Neuronal stem cell (in vitro differentiated cells): ENCODE measurements at regions not wholly inside any gene's neighbourhood (a gene's known extent, or its start where the extent isn't known, plus 50 kb on each side); places are given as distances from the start of the nearest gene placed in this dataset.

Experiments
- DNase-seq: peaks from one replicate; pipeline ENCODE4 v3.0.0-alpha.2; 2013; ENCODE audit warnings: low spot score
- H2AFZ ChIP-seq: one replicate; pipeline ENCODE4 v1.6.1; 2013; ENCODE audit warnings: mild to moderate bottlenecking, low read length, inconsistent platforms
- H2AK5ac ChIP-seq: 2 replicates; pipeline ENCODE4 v1.6.1; 2013; ENCODE audit warnings: low read depth, mild to moderate bottlenecking, inconsistent platforms, low read length, moderate library complexity, mixed read lengths
- H2BK120ac ChIP-seq: 2 replicates; pipeline ENCODE4 v1.6.1; 2013; ENCODE audit warnings: low read depth, mild to moderate bottlenecking, inconsistent platforms, low read length, moderate library complexity, mixed read lengths
- H2BK12ac ChIP-seq: one replicate; pipeline ENCODE4 v1.6.1; 2013; ENCODE audit warnings: low read length, inconsistent platforms
- H2BK15ac ChIP-seq: 2 replicates; pipeline ENCODE4 v1.6.1; 2013; ENCODE audit warnings: mild to moderate bottlenecking, low read length, inconsistent platforms, mixed read lengths
- H2BK5ac ChIP-seq: one replicate; pipeline ENCODE4 v1.6.1; 2013; ENCODE audit warnings: inconsistent platforms, mild to moderate bottlenecking, low read length, moderate library complexity
- H3K14ac ChIP-seq: one replicate; pipeline ENCODE4 v1.6.1; 2013; ENCODE audit warnings: low read length, inconsistent platforms
- H3K18ac ChIP-seq: 2 replicates; pipeline ENCODE4 v1.6.1; 2013; ENCODE audit warnings: low read length, inconsistent platforms
- H3K23ac ChIP-seq: 2 replicates; pipeline ENCODE4 v1.6.1; 2013; ENCODE audit warnings: low read depth, mild to moderate bottlenecking, mixed read lengths, low read length, inconsistent platforms; ENCODE audit not compliant: poor library complexity
- H3K27ac ChIP-seq: replicated peaks from 3 replicates; pipeline ENCODE4 v1.5.1; 2013; ENCODE audit warnings: low read length, inconsistent platforms
- H3K27me3 ChIP-seq, 3 experiments: 2 replicates each; pipeline ENCODE4 v1.6.1; 2013; ENCODE audit warnings: low read length in 3 of 3, mild to moderate bottlenecking in 2 of 3, inconsistent platforms in 1 of 3, low read depth in 1 of 3, mixed read lengths in 1 of 3, moderate library complexity in 1 of 3; ENCODE audit not compliant: control insufficient read depth in 3 of 3, insufficient read depth in 3 of 3
- H3K36me3 ChIP-seq, 2 donors: replicated peaks in 1 of 2; 2 replicates each; pipeline ENCODE4 v1.6.1; 2013; ENCODE audit warnings: low read length in 2 of 2; ENCODE audit not compliant: control insufficient read depth in 2 of 2, insufficient read depth in 2 of 2
- H3K4ac ChIP-seq: 2 replicates; pipeline ENCODE4 v1.6.1; 2013; ENCODE audit warnings: inconsistent platforms, mild to moderate bottlenecking, low read length, moderate library complexity
- H3K4me1 ChIP-seq, 2 donors: 1 replicate in 1 of 2; 2 replicates in 1 of 2; pipeline ENCODE4 v1.6.1; 2013; ENCODE audit warnings: low read length in 2 of 2, low read depth in 1 of 2; ENCODE audit not compliant: control insufficient read depth in 2 of 2, insufficient read depth in 1 of 2
- H3K4me2 ChIP-seq: one replicate; pipeline ENCODE4 v1.6.1; 2013; ENCODE audit warnings: mild to moderate bottlenecking, low read length, inconsistent platforms; ENCODE audit not compliant: insufficient read depth, poor library complexity, severe bottlenecking
- H3K4me3 ChIP-seq, 2 donors: 2 replicates each; pipeline ENCODE4 v1.5.1; 2013; ENCODE audit warnings: low read length in 2 of 2, mild to moderate bottlenecking in 2 of 2, inconsistent platforms in 1 of 2, moderate library complexity in 1 of 2
- H3K79me1 ChIP-seq: one replicate; pipeline ENCODE4 v1.6.1; 2013; ENCODE audit warnings: low read depth, mild to moderate bottlenecking, inconsistent platforms, low read length, moderate library complexity
- H3K9ac ChIP-seq: one replicate; pipeline ENCODE4 v1.6.1; 2013; ENCODE audit warnings: mild to moderate bottlenecking, low read depth, low read length, inconsistent platforms; ENCODE audit not compliant: poor library complexity
- H3K9me3 ChIP-seq, 2 donors: replicated peaks in 1 of 2; 2 replicates each; pipeline versions ENCODE3 to v1.6.1; 2013; ENCODE audit warnings: low read length in 2 of 2, mild to moderate bottlenecking in 2 of 2, inconsistent platforms in 1 of 2, low read depth in 1 of 2, mixed read lengths in 1 of 2, moderate library complexity in 1 of 2; ENCODE audit not compliant: control insufficient read depth in 2 of 2, insufficient read depth in 1 of 2
- H4K8ac ChIP-seq: one replicate; pipeline ENCODE4 v1.6.1; 2013; ENCODE audit warnings: low read depth, mild to moderate bottlenecking, inconsistent platforms, low read length, moderate library complexity
- H4K91ac ChIP-seq: one replicate; pipeline ENCODE4 v1.6.1; 2013; ENCODE audit warnings: low read length, low read depth, mild to moderate bottlenecking, inconsistent platforms; ENCODE audit not compliant: poor library complexity
- WGBS, 2 donors: extraction: QIAGEN DNeasy Blood & Tissue Kit; methylation state at CpG; one replicate each; pipeline ENCODE4 v1.1.7; 2013; ENCODE audit warnings: missing lambda C conversion rate in 2 of 2, mixed read lengths in 1 of 2; ENCODE audit not compliant: insufficient read length in 2 of 2, insufficient replicate concordance in 1 of 2; ENCODE audit errors: extremely low coverage in 2 of 2; 5-methylcytosine and 5-hydroxymethylcytosine counted together

GRCh38 chr5:96117771-96118651, 156.4 kb upstream of the ELL2 start:
- Histone ChIP-seq H3K14ac (no peak overlapping the region), H3K4me3 (no peak overlapping the region), H4K8ac (no peak overlapping the region), H2BK15ac (no peak overlapping the region), H2AK5ac (no peak overlapping the region), H3K18ac (no peak overlapping the region), H3K27ac (no peak overlapping the region), H2BK12ac (no peak overlapping the region), H4K91ac (no peak overlapping the region), H3K36me3 (no peaks in the 10 kb centered on the region), H3K9ac (no peak overlapping the region), H3K4me1 (peaks cover 0 to 3% of the 10 kb centered on the region in 2 donors), H2BK5ac (no peak overlapping the region), H3K4me2 (no peak overlapping the region), H3K4ac (no peak overlapping the region), H2AFZ (no peak overlapping the region), H3K79me1 (no peaks in the 10 kb centered on the region), H3K23ac (no peak overlapping the region), H3K9me3 (peaks cover 0 to 2% of the 10 kb centered on the region in 2 donors), H2BK120ac (no peak overlapping the region), H3K27me3 (no peaks in the 10 kb centered on the region)
- WGBS, 2 donors: no CpG with 5 or more reads among the region's 3 CpGs
- DNase-seq: no peak

- Histone ChIP-seq H2BK15ac (no peak overlapping the region), H3K9ac (no peak overlapping the region), H3K23ac (no peak overlapping the region), H2BK12ac (no peak overlapping the region), H2BK120ac (no peak overlapping the region), H3K4me2 (no peak overlapping the region), H3K36me3 (no peaks in the 10 kb centered on the region), H3K4ac (no peak overlapping the region), H3K27ac (no peak overlapping the region), H4K91ac (no peak overlapping the region), H2AFZ (no peak overlapping the region), H2BK5ac (no peak overlapping the region), H3K27me3 (no peaks in the 10 kb centered on the region), H3K4me1 (peaks cover 0 to 3% of the 10 kb centered on the region in 2 donors), H3K9me3 (no peaks in the 10 kb centered on the region), H2AK5ac (no peak overlapping the region), H3K79me1 (no peaks in the 10 kb centered on the region), H4K8ac (no peak overlapping the region), H3K4me3 (no peak overlapping the region), H3K14ac (no peak overlapping the region), H3K18ac (no peak overlapping the region)
- WGBS, 2 donors: no CpG with 5 or more reads among the region's 1 CpG
- no peak for DNase-seq
These were observed 153.6 kb upstream of the ELL2 start for GRCh38 chr5:96115147-96115807.

- no CpG with 5 or more reads among the region's 2 CpGs for WGBS, 2 donors
- H2AFZ ChIP-seq: no peak overlapping the region
- no peak overlapping the region for H2BK120ac ChIP-seq
These were observed 153.1 kb upstream of the ELL2 start for GRCh38 chr5:96114736-96115135.

More at GRCh38 chr5:96114736-96115135, 153.1 kb upstream of the ELL2 start:
- H2BK12ac ChIP-seq: no peak overlapping the region
- H3K14ac ChIP-seq: no peak overlapping the region
- no peaks in the 10 kb centered on the region for H3K79me1 ChIP-seq
- no peaks in the 10 kb centered on the region for H3K9me3 ChIP-seq
- H3K4me1 ChIP-seq: peaks cover 0 to 3% of the 10 kb centered on the region in 2 donors
- no peak overlapping the region for H3K18ac ChIP-seq
- H2AK5ac ChIP-seq: no peak overlapping the region
- H2BK5ac ChIP-seq: no peak overlapping the region
- H3K4me2 ChIP-seq: no peak overlapping the region
- H3K9ac ChIP-seq: no peak overlapping the region
- H4K91ac ChIP-seq: no peak overlapping the region
- DNase-seq: no peak
- no peak overlapping the region for H3K4ac ChIP-seq
- no peak overlapping the region for H4K8ac ChIP-seq
- H3K23ac ChIP-seq: no peak overlapping the region
- H3K4me3 ChIP-seq: no peak overlapping the region
- no peak overlapping the region for H3K27ac ChIP-seq
- H3K27me3 ChIP-seq: no peaks in the 10 kb centered on the region
- H3K36me3 ChIP-seq: no peaks in the 10 kb centered on the region
- no peak overlapping the region for H2BK15ac ChIP-seq
